ENCODE measurements at regions not wholly inside any gene's neighbourhood (a gene's known extent, or its start where the extent isn't known, plus 50 kb on each side); places are given as distances from the start of the nearest gene placed in this dataset.

GRCh38 chr10:9869606-9870176, 1148.0 kb upstream of the CELF2 start:
- intact Hi-C loops (cut with DNase I): no loop called here
- ATAC-seq (ENCODE audit: poor library complexity) (no peak), DNase-seq (no peak)

DNA sequence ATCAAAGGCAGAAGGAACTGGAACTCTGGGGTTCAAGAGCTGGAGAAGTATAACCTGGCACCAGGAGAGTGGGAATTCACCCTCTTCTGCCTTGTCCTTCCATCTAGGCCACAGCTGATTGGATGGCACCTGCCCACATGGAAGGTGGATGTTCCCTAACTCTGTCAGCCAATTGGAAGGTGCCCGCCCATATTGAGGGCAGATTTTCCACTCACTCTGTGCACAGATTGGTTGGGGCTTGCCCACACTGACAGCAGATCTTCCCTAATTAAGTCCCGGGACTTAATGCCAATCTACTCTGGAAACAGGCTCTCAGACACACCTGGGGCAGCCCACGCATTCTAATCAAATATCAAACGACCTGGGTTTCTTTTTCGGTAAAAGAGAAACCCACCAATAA, 1142.3 kb upstream of the CELF2 start:
- no peak for DNase-seq
- ATAC-seq (ENCODE audit: poor library complexity): no peak
- intact Hi-C loops (cut with DNase I): no loop called here

DNA sequence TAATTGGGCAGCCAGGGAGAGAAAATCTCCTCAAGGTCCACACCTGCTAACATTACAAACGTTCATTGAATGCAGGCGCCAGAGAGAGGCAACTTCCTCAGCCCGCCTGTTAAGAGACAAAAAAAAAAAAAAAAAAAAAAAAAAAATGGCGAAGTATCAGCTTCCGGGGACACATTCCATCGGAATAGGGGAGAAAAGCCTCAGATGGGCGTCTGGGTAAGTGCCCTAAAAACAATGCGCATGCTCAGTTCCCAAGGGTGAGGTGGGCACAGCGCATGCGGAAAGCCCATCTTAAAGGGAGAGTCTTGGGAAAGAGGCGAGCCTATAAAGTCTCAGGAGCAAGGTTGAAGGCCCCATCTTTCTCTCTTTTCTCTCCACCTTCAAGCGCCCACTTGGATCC, 1139.7 kb upstream of the CELF2 start:
- intact Hi-C loops (cut with DNase I): no loop called here
- ATAC-seq (ENCODE audit: poor library complexity) (no peak), DNase-seq (no peak)

- DNase-seq (no peak), ATAC-seq (ENCODE audit: poor library complexity) (no peak)
- intact Hi-C loops (cut with DNase I): no loop called here
Observed at GRCh38 chr10:9878383-9878782, 1139.3 kb upstream of the CELF2 start.

DNA sequence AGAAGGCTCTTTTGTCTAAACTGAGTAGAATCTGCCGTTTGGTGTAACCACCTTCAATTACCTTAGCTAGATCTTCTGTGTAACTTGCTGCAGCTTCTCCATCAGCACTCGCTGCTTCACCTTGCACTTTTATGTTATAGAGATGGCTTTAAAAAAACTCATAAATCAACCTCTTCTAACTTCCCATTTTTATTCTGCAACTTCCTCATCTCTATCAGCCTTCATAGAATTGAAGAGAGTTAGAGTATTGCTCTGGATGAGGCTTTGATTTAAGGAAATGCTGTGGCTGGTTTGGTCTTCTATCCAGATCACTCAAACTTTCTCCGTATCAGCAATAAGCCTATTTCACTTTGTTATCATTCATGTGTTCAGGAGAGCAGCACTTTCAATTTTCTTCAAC, 1131.9 kb upstream of the CELF2 start:
- DNase-seq: no peak
- intact Hi-C loops (cut with DNase I): no loop called here
- no peak for ATAC-seq (ENCODE audit: poor library complexity)

DNA sequence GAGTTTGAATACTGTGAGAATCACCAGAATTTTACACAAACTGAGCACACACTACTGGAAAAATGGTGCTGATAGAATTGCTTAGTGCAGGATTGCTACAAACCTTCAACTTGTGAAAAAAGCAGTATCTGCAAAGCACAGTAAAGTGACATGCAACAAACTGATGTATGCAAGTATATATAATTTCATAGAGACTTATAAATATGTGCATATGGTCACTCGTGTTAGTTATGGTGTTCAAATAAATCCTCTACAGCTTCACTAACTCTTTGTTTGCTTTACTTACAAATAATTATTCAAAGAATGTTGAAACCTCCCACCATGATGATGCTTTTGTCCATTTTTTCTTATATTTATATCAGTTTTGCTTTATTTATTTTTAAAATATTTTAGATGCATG, 1130.9 kb upstream of the CELF2 start:
- ATAC-seq (ENCODE audit: poor library complexity): no peak
- intact Hi-C loops (cut with DNase I): no loop called here

DNA sequence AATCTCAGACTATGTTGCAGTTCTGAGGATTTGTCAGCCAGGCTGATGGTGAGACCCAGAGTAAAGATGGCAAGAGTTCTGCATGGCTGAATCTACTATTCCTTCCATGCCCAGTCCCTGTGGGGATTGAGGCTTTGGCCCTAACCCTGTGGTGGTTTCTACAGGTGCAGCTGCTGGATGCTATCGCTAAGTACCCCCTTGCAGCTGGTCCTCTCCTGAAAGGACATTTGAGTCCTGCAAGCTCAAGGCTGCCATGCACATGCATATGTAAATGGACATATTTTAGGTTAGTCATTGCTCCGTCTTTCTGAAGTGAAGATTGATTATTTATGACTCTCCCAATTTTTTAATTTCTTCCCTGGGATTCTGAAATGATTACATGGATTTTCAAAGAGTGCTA, 1122.2 kb upstream of the CELF2 start:
- DNase-seq (no peak), ATAC-seq (ENCODE audit: poor library complexity) (no peak)
- intact Hi-C loops (cut with DNase I): no loop called here

More for the DNA sequence above, 1130.9 kb upstream of the CELF2 start:
- no peak for DNase-seq

DNA sequence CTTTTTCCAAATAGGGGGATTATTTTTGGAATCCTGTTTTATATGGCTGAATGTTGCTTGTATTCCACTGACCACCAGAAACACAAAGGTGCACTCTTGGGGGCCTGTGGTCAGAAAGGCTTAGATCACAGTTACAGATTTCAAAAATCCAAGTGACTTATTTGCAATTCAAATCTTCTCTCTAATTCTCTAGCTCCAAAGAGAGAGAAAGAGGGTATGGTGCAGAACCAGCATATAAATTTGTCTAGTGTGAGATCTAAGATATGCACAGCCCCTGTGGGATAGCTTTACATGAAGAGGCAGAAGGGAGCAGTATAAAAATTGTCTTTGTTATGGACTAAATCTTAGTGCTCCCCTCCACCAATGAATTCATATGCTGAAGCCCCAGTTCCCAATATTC, 1121.7 kb upstream of the CELF2 start:
- intact Hi-C loops (cut with DNase I): no loop called here
- ATAC-seq (ENCODE audit: poor library complexity) (no peak), DNase-seq (no peak)

DNA sequence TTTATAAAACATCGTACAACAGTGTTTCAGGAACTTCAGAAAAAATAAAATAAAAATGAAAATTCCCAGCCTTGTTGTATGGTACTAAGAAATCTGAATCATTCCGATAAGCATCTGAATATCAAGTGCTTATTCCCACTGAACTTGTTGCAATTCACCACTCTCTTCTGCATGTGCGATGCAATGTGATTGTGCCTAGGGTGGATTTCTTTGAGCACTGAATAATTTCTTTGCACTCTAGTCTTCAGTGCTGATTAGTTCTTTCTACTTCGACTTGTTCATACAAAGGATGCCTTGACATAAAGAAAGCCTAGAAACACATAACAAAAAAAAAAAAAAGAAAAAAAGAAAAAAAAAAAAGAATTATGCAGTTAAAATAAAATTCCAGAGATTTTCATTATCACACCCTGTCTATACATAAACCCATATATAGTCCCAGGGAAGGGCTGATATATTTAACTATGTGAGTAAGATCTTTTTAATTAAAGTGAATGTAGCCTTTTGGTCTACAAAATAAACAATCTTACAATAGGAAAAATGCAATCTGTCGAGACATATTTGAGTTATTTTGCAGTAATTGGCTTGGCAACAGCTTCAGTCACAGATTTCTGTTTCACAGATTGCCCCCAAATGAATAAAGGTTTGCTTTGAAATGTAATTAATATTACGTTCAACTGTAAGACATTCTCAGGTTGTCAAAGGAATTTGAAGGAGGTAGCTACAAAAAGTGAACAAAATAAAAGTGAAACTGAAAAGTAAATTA, 1118.9 kb upstream of the CELF2 start:
- DNase-seq (no peak), ATAC-seq (ENCODE audit: poor library complexity) (no peak)
- intact Hi-C loops (cut with DNase I): no loop called here

DNA sequence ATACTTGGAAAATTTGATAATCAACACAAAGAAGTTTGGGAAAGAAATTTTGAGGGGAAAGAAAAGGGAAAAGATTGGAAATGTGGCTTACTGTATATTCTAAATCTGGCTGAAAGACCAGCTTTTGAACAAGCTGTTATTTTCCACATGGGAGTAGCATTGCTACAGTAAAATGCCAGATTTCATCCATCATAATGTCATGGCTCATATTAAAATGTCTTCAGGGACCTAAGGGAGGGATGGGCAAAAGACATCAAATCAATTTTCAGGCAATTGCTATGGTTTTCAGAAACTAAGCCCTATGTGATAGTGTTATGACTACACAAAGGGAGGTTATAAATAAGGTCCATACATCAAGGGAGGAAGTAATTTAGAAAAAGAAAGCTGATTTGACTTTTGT, 1116.9 kb upstream of the CELF2 start:
- no peak for ATAC-seq (ENCODE audit: poor library complexity)

GRCh38 chr10:9901971-9902370, 1115.7 kb upstream of the CELF2 start:
- intact Hi-C loops (cut with DNase I): no loop called here
- DNase-seq (no peak), ATAC-seq (ENCODE audit: poor library complexity) (no peak)

More for the DNA sequence above, 1116.9 kb upstream of the CELF2 start:
- intact Hi-C loops (cut with DNase I): no loop called here
- no peak for DNase-seq

DNA sequence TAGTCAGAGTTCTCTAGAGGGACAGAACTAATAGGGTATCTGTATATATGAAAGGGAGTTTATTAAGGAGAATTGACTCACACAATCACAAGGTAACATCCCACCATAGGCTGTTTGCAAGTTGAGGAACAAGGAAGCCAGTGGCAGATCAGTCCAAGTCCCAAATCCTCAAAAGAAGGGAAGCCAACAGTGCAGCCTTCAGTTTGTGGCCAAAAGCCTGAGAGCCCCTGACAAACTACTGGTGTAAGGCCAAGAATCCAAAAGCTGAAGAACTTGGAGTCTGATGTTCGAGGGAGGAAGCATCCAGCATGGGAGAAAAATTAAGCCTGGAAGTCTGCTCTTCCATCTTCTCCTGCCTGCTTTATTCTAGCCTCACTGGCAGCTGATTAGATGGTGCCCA, 1107.2 kb upstream of the CELF2 start:
- intact Hi-C loops (cut with DNase I): no loop called here
- DNase-seq (no peak), ATAC-seq (ENCODE audit: poor library complexity) (no peak)

DNA sequence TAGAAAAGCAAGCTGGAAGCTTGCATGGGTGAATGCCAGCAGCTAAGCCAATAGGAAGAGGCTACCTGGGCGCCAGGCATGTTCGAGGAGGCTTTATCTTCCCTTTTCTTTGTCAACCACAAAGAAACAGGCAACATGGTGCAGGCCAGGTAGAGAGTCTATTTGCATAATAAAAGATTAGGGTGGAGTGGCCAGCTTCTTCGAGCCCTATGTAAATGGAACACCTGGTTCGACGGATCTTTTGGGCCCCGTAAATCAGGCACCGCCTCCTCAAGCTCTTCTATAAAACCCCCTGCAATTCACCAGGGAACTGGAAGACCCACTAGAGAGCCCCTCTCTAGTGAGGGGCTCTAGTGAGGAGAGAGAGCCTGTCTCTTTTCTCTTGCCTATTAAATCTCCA, 1106.2 kb upstream of the CELF2 start:
- ATAC-seq (ENCODE audit: poor library complexity) (no peak), DNase-seq (no peak)
- intact Hi-C loops (cut with DNase I): no loop called here

DNA sequence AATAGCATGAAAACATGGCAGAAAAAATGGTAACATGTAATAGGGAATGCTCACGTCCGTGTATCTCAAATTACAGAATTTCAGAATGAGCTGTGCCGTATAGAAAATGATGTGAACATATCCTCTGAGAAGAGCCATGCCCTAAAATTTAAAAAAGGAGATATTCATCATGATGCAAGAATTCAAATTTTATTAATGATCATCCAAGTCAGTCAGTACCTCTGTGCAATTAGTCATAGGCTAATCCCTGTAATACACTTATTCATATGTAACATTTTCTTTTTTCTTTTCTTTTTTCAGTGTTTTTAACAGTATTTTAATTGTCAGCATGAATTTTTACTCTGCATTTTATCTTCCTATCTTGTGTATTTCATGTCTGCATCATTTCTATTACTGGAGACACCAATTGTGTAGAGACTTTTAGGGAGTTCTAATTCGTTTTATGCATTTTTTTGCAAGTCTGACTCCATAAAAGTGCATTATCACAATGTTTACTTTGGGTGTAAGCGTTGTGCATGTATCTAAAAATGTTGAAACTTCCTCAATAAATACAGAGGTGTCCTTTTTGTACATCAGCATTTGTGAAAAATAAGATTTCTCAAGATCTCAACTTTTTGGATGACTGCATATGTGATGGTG, 1103.7 kb upstream of the CELF2 start:
- ATAC-seq (ENCODE audit: poor library complexity): no peak
- intact Hi-C loops (cut with DNase I): no loop called here
- DNase-seq: no peak

DNA sequence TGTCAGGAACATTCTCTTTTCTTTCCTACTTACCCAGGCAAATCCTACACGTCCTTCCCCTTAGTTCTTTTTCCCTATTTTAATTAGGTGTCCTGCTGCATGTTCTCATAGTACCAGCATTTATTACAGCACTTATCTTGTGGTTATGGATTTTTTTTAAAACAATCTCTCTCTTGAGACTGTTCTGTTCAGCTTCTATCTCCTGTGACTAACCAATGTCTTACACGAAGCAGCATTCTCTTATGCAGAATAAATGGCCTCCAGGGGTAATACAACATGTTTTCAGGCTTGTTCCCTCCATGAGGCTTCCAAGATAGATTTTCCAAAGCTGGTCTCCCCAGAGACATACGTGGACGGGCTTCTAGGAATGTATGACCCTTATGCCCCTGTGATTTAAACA, 1096.1 kb upstream of the CELF2 start:
- DNase-seq: no peak
- ATAC-seq (ENCODE audit: poor library complexity): no peak
- intact Hi-C loops (cut with DNase I): no loop called here

DNA sequence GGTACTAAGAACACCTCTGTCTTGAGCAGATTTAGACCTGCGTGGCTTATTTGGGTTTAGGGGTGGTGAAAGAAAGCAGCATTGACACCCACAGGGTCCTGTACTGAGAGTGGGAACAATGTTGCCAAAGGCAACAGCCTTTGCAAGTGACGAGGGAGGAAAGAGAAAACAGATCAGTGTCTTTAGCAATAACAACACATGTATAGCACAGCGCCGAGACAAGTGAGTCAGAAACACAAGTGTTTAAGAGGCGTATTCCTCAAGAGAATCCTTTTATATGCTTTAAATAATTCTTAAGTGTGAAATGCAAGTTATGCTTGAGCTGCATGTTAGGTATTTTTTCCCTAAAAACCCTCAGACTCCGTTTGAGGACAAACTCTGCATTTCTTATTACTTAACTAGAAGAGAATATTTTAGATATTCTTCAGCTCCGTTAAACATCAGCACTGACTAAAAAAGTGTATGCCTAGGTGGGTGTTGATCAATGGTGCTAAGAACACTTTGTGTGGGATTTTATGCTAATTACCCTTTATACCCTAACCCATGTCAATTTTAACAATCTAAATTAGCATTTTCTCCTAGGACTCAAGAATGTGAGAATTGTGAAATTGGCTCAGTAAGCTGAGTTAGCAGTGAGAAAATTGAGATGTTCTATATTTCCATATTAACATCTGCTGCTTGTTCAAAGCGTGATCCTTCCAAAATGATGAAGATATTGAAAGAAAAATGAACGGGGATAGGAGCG, 1095.4 kb upstream of the CELF2 start:
- DNase-seq (no peak), ATAC-seq (ENCODE audit: poor library complexity) (no peak)
- intact Hi-C loops (cut with DNase I): no loop called here

- no peak for DNase-seq
- intact Hi-C loops (cut with DNase I): no loop called here
- no peak for ATAC-seq (ENCODE audit: poor library complexity)
Observed at GRCh38 chr10:9926003-9926402, 1091.7 kb upstream of the CELF2 start.

DNA sequence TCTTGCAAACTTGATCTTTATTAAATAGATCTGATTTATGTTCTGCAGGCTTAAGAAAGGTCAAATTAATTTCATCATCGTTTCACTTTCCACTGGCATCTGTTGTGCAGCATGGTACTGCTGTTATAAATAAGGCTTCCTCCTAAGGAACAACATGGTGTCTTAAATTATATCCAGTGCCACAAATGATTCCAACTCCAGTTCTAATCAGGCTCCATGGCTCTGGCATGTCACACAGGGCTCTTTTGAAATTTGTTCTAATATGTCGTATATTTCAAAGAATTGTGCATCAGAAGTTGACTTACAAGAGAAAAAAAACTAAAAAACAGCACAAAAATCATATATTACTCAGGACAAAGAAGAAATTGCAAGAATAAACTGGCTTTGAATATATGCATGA, 1090.8 kb upstream of the CELF2 start:
- intact Hi-C loops (cut with DNase I): no loop called here
- no peak for ATAC-seq (ENCODE audit: poor library complexity)
- no peak for DNase-seq

DNA sequence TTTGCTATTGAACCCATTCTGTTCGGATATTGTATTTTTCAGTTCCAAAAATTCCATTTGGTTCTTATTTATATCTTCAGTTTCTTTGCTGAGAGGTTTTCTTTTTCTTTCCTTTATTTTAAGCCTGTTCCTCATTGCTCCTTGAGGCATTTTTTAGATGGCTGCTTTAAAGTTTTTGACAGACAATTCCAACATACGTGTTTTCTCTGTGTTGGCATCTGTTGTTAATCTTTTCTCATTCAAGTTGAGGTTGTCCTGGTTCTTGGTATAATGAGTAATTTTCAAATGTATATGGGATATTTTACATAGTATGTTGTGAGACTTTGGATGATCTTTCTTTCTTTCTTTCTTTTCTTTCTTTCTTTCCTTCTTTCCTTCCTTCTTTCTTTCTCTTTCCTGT, 1078.0 kb upstream of the CELF2 start:
- ATAC-seq (ENCODE audit: poor library complexity): no peak
- intact Hi-C loops (cut with DNase I): no loop called here
- DNase-seq: no peak

GRCh38 chr10:9944690-9945089, 1073.0 kb upstream of the CELF2 start:
- DNase-seq (no peak), ATAC-seq (ENCODE audit: poor library complexity) (no peak)
- intact Hi-C loops (cut with DNase I): no loop called here
